ENCODE measurements at regions not wholly inside any gene's neighbourhood (a gene's known extent, or its start where the extent isn't known, plus 50 kb on each side); places are given as distances from the start of the nearest gene placed in this dataset.

DNA sequence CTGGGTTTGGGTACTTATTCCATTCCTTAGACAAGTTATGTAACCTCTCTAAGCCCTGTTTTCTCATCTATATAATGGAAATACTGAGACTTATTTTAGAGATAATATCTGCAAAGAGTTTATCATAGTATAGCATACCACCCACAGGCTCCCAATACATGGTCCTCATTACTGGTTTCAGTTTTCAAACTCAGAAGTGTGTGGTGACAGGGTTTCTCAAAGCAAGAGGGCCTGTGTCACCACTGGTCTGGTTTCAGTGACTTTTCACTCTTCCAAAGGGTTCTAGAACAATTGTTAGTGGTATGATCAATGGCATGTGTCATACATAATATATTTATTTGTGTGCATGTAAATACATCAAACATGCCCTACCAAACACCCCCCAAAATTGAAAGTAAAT, 89.2 kb upstream of the BMPER start:
- TF ChIP-seq CTCF (IDR thresholded peaks at IDR 0.05) (no peak), POLR2A (IDR thresholded peaks at IDR 0.05) (no peak)
